RWPE2 (cell line): ENCODE measurements at regions not wholly inside any gene's neighbourhood (a gene's known extent, or its start where the extent isn't known, plus 50 kb on each side); places are given as distances from the start of the nearest gene placed in this dataset.

Experiments used
- ATAC-seq: fragments of 200-7000 bp; cut with Tn5 transposase; 3 replicates; pipeline ENCODE4 v1.9.1; 2021; ENCODE audit warnings: low read depth
- DNase-seq: peaks from one replicate; pipeline ENCODE4 v3.0.0-alpha.2; 2020; ENCODE audit warnings: low spot score
- H3K27ac ChIP-seq: fragments of 450-650 bp; 2 replicates; pipeline ENCODE4 v1.5.1; 2017; ENCODE audit warnings: mild to moderate bottlenecking; ENCODE audit not compliant: poor library complexity, severe bottlenecking
- H3K27me3 ChIP-seq: fragments of 250-450 bp; sonication (Bioruptor Pico); 2 replicates; pipeline ENCODE4 v1.5.1; 2021; ENCODE audit warnings: mild to moderate bottlenecking, moderate library complexity; ENCODE audit not compliant: insufficient read depth, poor library complexity, severe bottlenecking
- H3K36me3 ChIP-seq: fragments of 250-450 bp; sonication (Bioruptor Pico); 2 replicates; pipeline ENCODE4 v1.5.1; 2020; ENCODE audit warnings: low read depth, mild to moderate bottlenecking, moderate library complexity
- H3K4me1 ChIP-seq: fragments of 250-450 bp; sonication (Bioruptor Pico); 2 replicates; pipeline ENCODE4 v1.5.1; 2021; ENCODE audit warnings: mild to moderate bottlenecking, moderate library complexity; ENCODE audit not compliant: insufficient read depth, poor library complexity, severe bottlenecking
- H3K4me3 ChIP-seq: fragments of 250-450 bp; sonication (Bioruptor Pico); 2 replicates; pipeline ENCODE4 v1.5.1; 2021; ENCODE audit warnings: mild to moderate bottlenecking, moderate library complexity; ENCODE audit not compliant: severe bottlenecking
- H3K9me3 ChIP-seq: fragments of 250-450 bp; sonication (Bioruptor Pico); 2 replicates; pipeline ENCODE4 v1.5.1; 2021; ENCODE audit warnings: mild to moderate bottlenecking, moderate library complexity; ENCODE audit not compliant: severe bottlenecking
- CTCF ChIP-seq: fragments of 450-650 bp; IDR thresholded peaks from one replicate; pipeline ENCODE4 v1.5.1; 2017; ENCODE audit warnings: mild to moderate bottlenecking, moderate library complexity; ENCODE audit not compliant: poor library complexity, severe bottlenecking

- no peaks in the 10 kb centered on the region for H3K4me1 ChIP-seq
- DNase-seq (no peak), ATAC-seq (no peak)
- no peak overlapping the region for H3K4me3 ChIP-seq
- H3K27ac ChIP-seq, result no peak overlapping the region
- TF ChIP-seq CTCF, result no peak
- no peaks in the 10 kb centered on the region for H3K27me3 ChIP-seq
- H3K9me3 ChIP-seq, result no peaks in the 10 kb centered on the region
- no peaks in the 10 kb centered on the region for H3K36me3 ChIP-seq
These were observed 560.5 kb upstream of the ARPP21 start for GRCh38 chr3:35078780-35079179.

- Histone ChIP-seq H3K4me1 (no peaks in the 10 kb centered on the region), H3K27ac (no peak overlapping the region), H3K9me3 (no peaks in the 10 kb centered on the region), H3K36me3 (no peaks in the 10 kb centered on the region), H3K4me3 (no peak overlapping the region), H3K27me3 (no peaks in the 10 kb centered on the region)
- ATAC-seq (no peak), DNase-seq (no peak)
- no peak for TF ChIP-seq CTCF
These were observed 559.9 kb upstream of the ARPP21 start for GRCh38 chr3:35079403-35079802.

GRCh38 chr3:35081899-35082298 lies 557.4 kb upstream of the ARPP21 start:
- no peak for TF ChIP-seq CTCF
- no peak for ATAC-seq
- no peak for DNase-seq
- no peak overlapping the region for H3K27ac ChIP-seq
- H3K36me3 ChIP-seq, result no peaks in the 10 kb centered on the region
- no peaks in the 10 kb centered on the region for H3K27me3 ChIP-seq
- H3K4me3 ChIP-seq, result no peak overlapping the region
- no peaks in the 10 kb centered on the region for H3K9me3 ChIP-seq
- no peaks in the 10 kb centered on the region for H3K4me1 ChIP-seq

GRCh38 chr3:35088943-35089342 lies 550.4 kb upstream of the ARPP21 start:
- no peaks in the 10 kb centered on the region for H3K27me3 ChIP-seq
- no peaks in the 10 kb centered on the region for H3K9me3 ChIP-seq
- no peak overlapping the region for H3K4me3 ChIP-seq
- no peak for ATAC-seq
- H3K27ac ChIP-seq, result no peak overlapping the region
- H3K36me3 ChIP-seq, result no peaks in the 10 kb centered on the region
- no peaks in the 10 kb centered on the region for H3K4me1 ChIP-seq
- no peak for DNase-seq
- no peak for TF ChIP-seq CTCF

GRCh38 chr3:35114686-35115085 lies 524.6 kb upstream of the ARPP21 start:
- Histone ChIP-seq H3K27me3 (no peaks in the 10 kb centered on the region), H3K9me3 (no peaks in the 10 kb centered on the region), H3K36me3 (no peaks in the 10 kb centered on the region), H3K27ac (no peak overlapping the region), H3K4me3 (no peak overlapping the region), H3K4me1 (no peaks in the 10 kb centered on the region)
- DNase-seq (no peak), ATAC-seq (no peak)
- no peak for TF ChIP-seq CTCF
